HFFc6 (cell line): ENCODE measurements at regions not wholly inside any gene's neighbourhood (a gene's known extent, or its start where the extent isn't known, plus 50 kb on each side); places are given as distances from the start of the nearest gene placed in this dataset.
A peak's percentile ranks its signal among the peaks of the same experiment; 100 is the strongest.

ENCODE experiments used
- DNase-seq: peaks from one replicate; pipeline ENCODE4 v3.0.0-alpha.2; 2018
- H3K27ac Mint-ChIP-seq: 2 replicates; pipeline ENCODE4 v1.8.0; 2020; ENCODE audit warnings: mild to moderate bottlenecking, mixed read lengths
- H3K27me3 Mint-ChIP-seq: 2 replicates; pipeline ENCODE4 v1.8.0; 2021; ENCODE audit warnings: mild to moderate bottlenecking, moderate library complexity, mixed read lengths; ENCODE audit not compliant: insufficient read depth
- H3K36me3 Mint-ChIP-seq: 2 replicates; pipeline ENCODE4 v1.8.0; 2021; ENCODE audit warnings: low read depth, mixed read lengths
- H3K4me1 Mint-ChIP-seq: 2 replicates; pipeline ENCODE4 v1.8.0; 2020; ENCODE audit warnings: low read depth, mixed read lengths
- H3K4me3 Mint-ChIP-seq: 2 replicates; pipeline ENCODE4 v1.8.0; 2020; ENCODE audit warnings: mild to moderate bottlenecking, moderate library complexity, mixed read lengths
- H3K9me3 Mint-ChIP-seq: 2 replicates; pipeline ENCODE4 v1.8.0; 2020; ENCODE audit warnings: mild to moderate bottlenecking, mixed read lengths
- TF ChIP-seq, protein P1 (sequence below): fragments of 200-600 bp; sonication (generic); IDR thresholded peaks from 2 replicates; pipeline ENCODE4 v1.5.0; 2021; ENCODE audit warnings: antibody characterized with exemption, mild to moderate bottlenecking

DNA sequence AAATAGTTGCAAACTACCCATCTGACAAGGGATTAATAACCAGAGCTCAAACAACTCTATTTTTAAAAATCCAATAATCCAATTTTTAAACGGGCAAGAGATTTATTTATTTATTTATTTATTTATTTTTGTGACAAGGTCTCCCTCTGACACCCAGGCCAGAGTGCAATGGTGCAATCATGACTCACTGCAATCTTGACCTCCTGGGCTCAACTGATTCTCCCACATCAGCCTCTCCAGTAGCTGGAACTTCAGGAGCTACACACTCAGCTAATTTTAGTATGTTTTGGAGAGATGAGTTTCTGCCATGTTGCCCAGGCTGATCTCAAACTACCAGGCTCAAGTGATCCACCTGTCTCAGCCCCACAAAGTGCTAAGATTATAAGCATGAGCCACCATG lies 267.2 kb upstream of the BLID start:
- Mint-ChIP-seq H3K27me3 (no peaks in the 10 kb centered on the region; the same call in none of the 2 replicates), H3K27ac (no peak overlapping the region), H3K9me3 (0 out of 2 replicates have a peak, but pooled peaks cover 4% of the 10 kb centered on the region), H3K4me3 (no peak overlapping the region), H3K36me3 (no peaks in the 10 kb centered on the region), H3K4me1 (no peaks in the 10 kb centered on the region)
- no peak for DNase-seq
- TF ChIP-seq, protein P1, sequence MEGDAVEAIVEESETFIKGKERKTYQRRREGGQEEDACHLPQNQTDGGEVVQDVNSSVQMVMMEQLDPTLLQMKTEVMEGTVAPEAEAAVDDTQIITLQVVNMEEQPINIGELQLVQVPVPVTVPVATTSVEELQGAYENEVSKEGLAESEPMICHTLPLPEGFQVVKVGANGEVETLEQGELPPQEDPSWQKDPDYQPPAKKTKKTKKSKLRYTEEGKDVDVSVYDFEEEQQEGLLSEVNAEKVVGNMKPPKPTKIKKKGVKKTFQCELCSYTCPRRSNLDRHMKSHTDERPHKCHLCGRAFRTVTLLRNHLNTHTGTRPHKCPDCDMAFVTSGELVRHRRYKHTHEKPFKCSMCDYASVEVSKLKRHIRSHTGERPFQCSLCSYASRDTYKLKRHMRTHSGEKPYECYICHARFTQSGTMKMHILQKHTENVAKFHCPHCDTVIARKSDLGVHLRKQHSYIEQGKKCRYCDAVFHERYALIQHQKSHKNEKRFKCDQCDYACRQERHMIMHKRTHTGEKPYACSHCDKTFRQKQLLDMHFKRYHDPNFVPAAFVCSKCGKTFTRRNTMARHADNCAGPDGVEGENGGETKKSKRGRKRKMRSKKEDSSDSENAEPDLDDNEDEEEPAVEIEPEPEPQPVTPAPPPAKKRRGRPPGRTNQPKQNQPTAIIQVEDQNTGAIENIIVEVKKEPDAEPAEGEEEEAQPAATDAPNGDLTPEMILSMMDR: no peak

DNA sequence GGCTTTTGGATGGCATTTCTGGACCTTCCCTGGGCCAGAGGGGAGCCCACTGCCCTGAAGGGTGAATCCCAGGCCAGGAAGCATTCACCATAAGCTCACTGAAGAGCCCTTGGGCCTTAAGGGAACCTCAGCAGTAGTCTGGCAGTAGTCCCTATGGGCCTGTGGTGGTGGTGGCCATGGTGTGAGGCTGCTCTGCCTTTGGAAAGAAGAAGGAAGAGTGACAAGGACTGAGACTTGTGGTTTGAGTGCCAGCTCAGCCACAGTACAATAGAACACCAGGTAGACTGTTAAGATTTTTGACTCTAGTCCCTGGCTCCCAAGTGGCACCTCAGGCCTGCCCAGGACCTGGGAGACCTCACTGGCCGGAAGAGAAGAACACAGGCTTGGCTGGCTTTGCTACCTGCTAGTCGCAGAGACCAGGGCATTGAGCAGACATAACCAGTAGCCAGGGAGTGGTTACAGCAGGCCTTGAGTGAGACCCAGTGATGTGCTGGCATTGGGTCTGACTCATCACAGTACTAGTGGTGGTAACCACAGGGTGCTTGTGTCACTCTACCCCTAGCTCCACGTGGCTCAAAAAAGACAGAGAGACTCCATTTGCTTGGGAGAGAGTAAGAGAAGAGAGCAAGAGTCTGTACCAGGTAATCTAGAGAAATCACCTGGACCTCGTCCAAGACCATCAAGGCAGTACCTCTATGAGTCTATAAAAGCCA lies 259.8 kb upstream of the BLID start:
- Mint-ChIP-seq H3K36me3 (no peaks in the 10 kb centered on the region), H3K4me3 (no peak overlapping the region), H3K27ac (no peak overlapping the region), H3K9me3 (no peaks in the 10 kb centered on the region), H3K27me3 (peaks cover 9% of the 10 kb centered on the region), H3K4me1 (no peaks in the 10 kb centered on the region; the same call in 1 of the 2 replicates)
- DNase-seq: peak; percentile 48
- TF ChIP-seq, protein P1: no peak

DNA sequence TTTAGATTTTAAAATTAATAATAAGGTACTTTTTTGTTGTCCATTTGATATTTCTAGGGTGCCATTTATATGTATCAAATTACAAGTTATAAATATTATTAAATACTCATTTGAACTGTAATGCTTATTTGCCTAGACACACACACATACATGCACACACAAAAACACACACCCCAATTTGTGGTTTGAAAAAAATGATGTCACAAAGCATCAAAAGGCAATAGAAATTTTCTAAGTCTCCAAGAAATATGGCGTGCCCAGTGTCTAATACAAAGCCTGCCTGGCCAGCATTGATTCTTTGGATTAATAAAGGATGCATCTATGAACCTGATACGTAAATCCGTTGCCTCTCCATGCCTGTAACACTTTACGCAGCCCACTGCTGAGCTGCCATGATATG lies 252.8 kb upstream of the BLID start:
- no peaks in the 10 kb centered on the region for H3K36me3 Mint-ChIP-seq
- H3K27me3 Mint-ChIP-seq: peaks cover 18% of the 10 kb centered on the region
- H3K4me3 Mint-ChIP-seq: no peak overlapping the region
- H3K27ac Mint-ChIP-seq: no peak overlapping the region
- H3K9me3 Mint-ChIP-seq: no peaks in the 10 kb centered on the region
- TF ChIP-seq, protein P1: no peak
- H3K4me1 Mint-ChIP-seq: peaks cover 26% of the 10 kb centered on the region
- no peak for DNase-seq

DNA sequence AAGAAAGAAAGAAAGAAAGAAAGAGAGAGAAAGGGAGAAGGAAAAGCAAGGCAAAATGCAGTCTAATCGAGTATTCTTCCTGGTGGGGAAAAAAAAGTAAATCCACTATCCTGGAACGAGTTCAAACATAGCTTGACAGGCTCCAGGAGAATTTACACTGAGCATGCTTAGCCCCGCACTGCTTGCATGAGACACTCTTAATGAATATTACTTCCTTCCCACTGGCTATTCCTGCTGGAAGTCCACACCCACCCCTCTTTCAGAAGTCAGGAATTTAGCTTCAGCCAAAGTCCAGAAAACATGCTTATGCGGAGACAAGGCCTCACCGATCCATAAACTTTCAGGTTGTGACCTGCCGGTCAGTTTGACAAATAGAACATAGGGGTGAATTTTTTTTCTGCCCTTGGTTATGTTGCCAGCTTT lies 251.8 kb upstream of the BLID start:
- peak; percentile 22 for DNase-seq

DNA sequence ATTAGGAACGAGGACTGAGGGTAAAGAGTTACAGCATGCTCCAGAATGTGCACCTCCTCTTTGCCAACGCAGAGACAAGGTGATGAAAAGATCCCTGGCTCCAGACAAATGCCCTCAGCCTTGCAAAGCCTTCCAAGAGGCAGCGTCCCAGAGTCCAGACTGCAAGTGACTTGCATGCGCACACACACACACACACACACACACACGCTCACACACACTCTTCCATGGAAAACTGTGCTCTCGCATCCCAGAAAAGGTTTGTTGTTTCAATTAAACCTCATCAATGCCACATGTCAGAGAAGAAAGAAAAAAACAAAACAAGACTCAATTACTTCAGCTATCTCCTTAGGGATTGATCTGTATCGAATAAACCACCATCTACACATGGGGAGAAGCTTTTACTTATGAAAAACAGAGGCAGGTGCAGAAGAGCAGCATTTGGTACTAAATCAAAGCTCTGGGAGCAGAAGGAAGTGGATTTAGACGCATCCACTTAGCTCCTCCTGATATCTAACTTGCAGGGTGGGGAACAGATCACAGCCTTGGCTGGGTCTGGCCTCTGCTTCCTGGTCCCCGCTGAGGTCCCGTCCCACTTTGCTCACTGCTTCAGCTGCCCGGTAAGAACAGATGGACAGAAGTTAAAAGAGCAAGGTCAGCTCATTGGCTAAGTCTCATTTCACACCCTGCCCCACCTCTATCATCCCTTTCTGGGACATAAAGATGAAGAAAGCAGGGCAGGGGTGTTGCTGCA lies 249.8 kb upstream of the BLID start:
- Mint-ChIP-seq H3K4me3 (peak overlapping the region; percentile 63; the same call in 1 of the 2 replicates), H3K27me3 (peaks cover 11% of the 10 kb centered on the region)

More for the DNA sequence above, 251.8 kb upstream of the BLID start:
- no peaks in the 10 kb centered on the region for H3K9me3 Mint-ChIP-seq
- TF ChIP-seq, protein P1: no peak
- H3K4me1 Mint-ChIP-seq: peaks cover 26% of the 10 kb centered on the region
- H3K27me3 Mint-ChIP-seq: peaks cover 18% of the 10 kb centered on the region
- H3K36me3 Mint-ChIP-seq: no peaks in the 10 kb centered on the region; the same call in 1 of the 2 replicates
- no peak overlapping the region for H3K27ac Mint-ChIP-seq
- peak overlapping the region; percentile 56 for H3K4me3 Mint-ChIP-seq

More for the DNA sequence above, 249.8 kb upstream of the BLID start:
- DNase-seq: no peak
- TF ChIP-seq, protein P1: no peak
- peaks cover 7% of the 10 kb centered on the region; the same call in 1 of the 2 replicates for H3K36me3 Mint-ChIP-seq
- H3K4me1 Mint-ChIP-seq: peaks cover 26% of the 10 kb centered on the region
- peaks cover 6% of the 10 kb centered on the region; the same call in 1 of the 2 replicates for H3K9me3 Mint-ChIP-seq
- no peak overlapping the region for H3K27ac Mint-ChIP-seq
